ENCODE measurements at regions not wholly inside any gene's neighbourhood (a gene's known extent, or its start where the extent isn't known, plus 50 kb on each side); places are given as distances from the start of the nearest gene placed in this dataset.

GRCh38 chr4:135236048-135236447 lies 1034.5 kb upstream of the PABPC4L start:
- Mint-ChIP-seq H3K4me1 (ENCODE audit: low read depth) (no peaks in the 10 kb centered on the region), H3K36me3 (ENCODE audit: low read depth) (no peaks in the 10 kb centered on the region), H3K4me3 (no peak overlapping the region), H3K27ac (no peak overlapping the region), H3K9me3 (no peaks in the 10 kb centered on the region), H3K27me3 (no peaks in the 10 kb centered on the region)
- ChIA-PET CTCF (no interaction called here), POLR2A (no interaction called here)
- intact Hi-C loops (cut with micrococcal nuclease), result no loop called here
- DNase-seq (no peak), ATAC-seq (no peak)
- no peak for TF ChIP-seq CTCF (IDR thresholded peaks at IDR 0.05)

- intact Hi-C loops (cut with micrococcal nuclease), result no loop called here
- H3K4me1 Mint-ChIP-seq (ENCODE audit: low read depth), result no peaks in the 10 kb centered on the region
- DNase-seq, result no peak
- ChIA-PET CTCF (no interaction called here), POLR2A (no interaction called here)
- H3K4me3 Mint-ChIP-seq, result no peak overlapping the region
- no peaks in the 10 kb centered on the region for H3K36me3 Mint-ChIP-seq (ENCODE audit: low read depth)
- H3K27me3 Mint-ChIP-seq, result no peaks in the 10 kb centered on the region
- TF ChIP-seq CTCF (IDR thresholded peaks at IDR 0.05), result no peak
- H3K9me3 Mint-ChIP-seq, result peaks cover 4% of the 10 kb centered on the region
- no peak for ATAC-seq
- no peak overlapping the region for H3K27ac Mint-ChIP-seq
Measured at GRCh38 chr4:135227842-135228241, 1026.3 kb upstream of the PABPC4L start.

GRCh38 chr4:135225551-135225950 lies 1024.0 kb upstream of the PABPC4L start:
- H3K27ac Mint-ChIP-seq, result no peak overlapping the region
- H3K4me1 Mint-ChIP-seq (ENCODE audit: low read depth), result no peaks in the 10 kb centered on the region
- no peak overlapping the region for H3K4me3 Mint-ChIP-seq
- TF ChIP-seq CTCF (IDR thresholded peaks at IDR 0.05), result no peak
- no peaks in the 10 kb centered on the region for H3K27me3 Mint-ChIP-seq
- CTCF ChIA-PET, result no interaction called here
- H3K36me3 Mint-ChIP-seq (ENCODE audit: low read depth), result no peaks in the 10 kb centered on the region
- ATAC-seq (no peak), DNase-seq (no peak)
- POLR2A ChIA-PET, result no interaction called here
- peaks cover 4% of the 10 kb centered on the region for H3K9me3 Mint-ChIP-seq
- intact Hi-C loops (cut with micrococcal nuclease), result no loop called here

GRCh38 chr4:135210341-135210740 lies 1008.8 kb upstream of the PABPC4L start:
- peaks cover 5% of the 10 kb centered on the region for H3K9me3 Mint-ChIP-seq
- no peak overlapping the region for H3K27ac Mint-ChIP-seq
- H3K27me3 Mint-ChIP-seq, result no peaks in the 10 kb centered on the region
- H3K4me3 Mint-ChIP-seq, result no peak overlapping the region
- no peak for ATAC-seq
- TF ChIP-seq CTCF (IDR thresholded peaks at IDR 0.05), result no peak
- CTCF ChIA-PET, result no interaction called here
- POLR2A ChIA-PET, result no interaction called here
- no peaks in the 10 kb centered on the region for H3K4me1 Mint-ChIP-seq (ENCODE audit: low read depth)
- DNase-seq, result no peak
- intact Hi-C loops (cut with micrococcal nuclease), result no loop called here
- no peaks in the 10 kb centered on the region for H3K36me3 Mint-ChIP-seq (ENCODE audit: low read depth)

GRCh38 chr4:135207531-135207930 lies 1005.9 kb upstream of the PABPC4L start:
- H3K36me3 Mint-ChIP-seq (ENCODE audit: low read depth), result no peaks in the 10 kb centered on the region
- POLR2A ChIA-PET, result no interaction called here
- intact Hi-C loops (cut with micrococcal nuclease), result no loop called here

More at GRCh38 chr4:135207531-135207930, 1005.9 kb upstream of the PABPC4L start:
- no peak for TF ChIP-seq CTCF (IDR thresholded peaks at IDR 0.05)
- Mint-ChIP-seq H3K27ac (no peak overlapping the region), H3K27me3 (no peaks in the 10 kb centered on the region), H3K9me3 (peaks cover 3% of the 10 kb centered on the region), H3K4me1 (ENCODE audit: low read depth) (no peaks in the 10 kb centered on the region), H3K4me3 (no peak overlapping the region)
- ATAC-seq, result no peak
- CTCF ChIA-PET, result no interaction called here
- DNase-seq, result no peak

All from activated CD8-positive, alpha-beta T cell treated with anti-CD3 and anti-CD28 coated beads for 36 hours (primary cell).